HG03103 (cell line): ENCODE measurements at regions not wholly inside any gene's neighbourhood (a gene's known extent, or its start where the extent isn't known, plus 50 kb on each side); places are given as distances from the start of the nearest gene placed in this dataset.
A peak's percentile ranks its signal among the peaks of the same experiment; 100 is the strongest.

Experiments used
- ATAC-seq: cut with Tn5 transposase; IDR thresholded peaks from one replicate; pipeline ENCODE4 v1.9.1; 2021; ENCODE audit warnings: low read depth; ENCODE audit not compliant: unreplicated experiment

- no peak for ATAC-seq
These were observed 117.6 kb upstream of the SPATA13 start for GRCh38 chr13:24042710-24043440.

GRCh38 chr13:24043590-24044350, 116.8 kb upstream of the SPATA13 start:
- no peak for ATAC-seq

- no peak for ATAC-seq
These were observed 114.9 kb upstream of the SPATA13 start for GRCh38 chr13:24045597-24045996.

GRCh38 chr13:24050292-24050711, 110.2 kb upstream of the SPATA13 start:
- no peak for ATAC-seq

- ATAC-seq: no peak
These were observed 109.5 kb upstream of the SPATA13 start for GRCh38 chr13:24050796-24051715.

- no peak for ATAC-seq
These were observed 107.7 kb upstream of the SPATA13 start for GRCh38 chr13:24052547-24053518.

- ATAC-seq: peak; percentile 77
These were observed 106.8 kb upstream of the SPATA13 start for GRCh38 chr13:24053519-24054251.

- ATAC-seq: no peak
These were observed 103.8 kb upstream of the SPATA13 start for GRCh38 chr13:24056616-24057137.

- no peak for ATAC-seq
These were observed 99.5 kb upstream of the SPATA13 start for GRCh38 chr13:24060993-24061392.

- ATAC-seq: no peak
These were observed 97.1 kb upstream of the SPATA13 start for GRCh38 chr13:24063281-24063877.

GRCh38 chr13:24064371-24064770, 96.1 kb upstream of the SPATA13 start:
- ATAC-seq: no peak

GRCh38 chr13:24065176-24065575, 95.3 kb upstream of the SPATA13 start:
- no peak for ATAC-seq

- ATAC-seq: no peak
These were observed 93.9 kb upstream of the SPATA13 start for GRCh38 chr13:24066405-24067295.

- no peak for ATAC-seq
These were observed 92.0 kb upstream of the SPATA13 start for GRCh38 chr13:24068472-24068871.

- no peak for ATAC-seq
These were observed 89.5 kb upstream of the SPATA13 start for GRCh38 chr13:24071016-24071415.

- ATAC-seq: no peak
These were observed 89.0 kb upstream of the SPATA13 start for GRCh38 chr13:24071423-24072075.

GRCh38 chr13:24073657-24074056, 86.9 kb upstream of the SPATA13 start:
- ATAC-seq: no peak
